Naive thymus-derived CD8-positive, alpha-beta T cell (primary cell): ENCODE measurements at regions not wholly inside any gene's neighbourhood (a gene's known extent, or its start where the extent isn't known, plus 50 kb on each side); places are given as distances from the start of the nearest gene placed in this dataset.

Source experiments
- ATAC-seq, 2 donors: fragments of 150-1000 bp; cut with Tn5 transposase in 1 of 2; sonication (Bioruptor Pico), chemical (Tn5 transposase) in 1 of 2; 1 replicate in 1 of 2; 2 replicates in 1 of 2; pipeline ENCODE4 v1.10.0; 2021; ENCODE audit warnings: mild to moderate bottlenecking in 2 of 2, moderate library complexity in 2 of 2
- POLR2A ChIA-PET: fragments of 350-600 bp; sonication (Branson Sonifier 250); formaldehyde crosslinking; loops from one replicate; lab custom pipeline; 2021; ENCODE audit warnings: antibody characterized with exemption; lab: Charles Lee
- DNase-seq, 10 donors: peaks; one replicate each; pipeline versions ENCODE4 v3.0.0 to v3.0.0-alpha.2; 2020 to 2022
- H3K27ac Mint-ChIP-seq, 10 donors: one replicate each; pipeline ENCODE4 v1.8.0; 2020 to 2022; ENCODE audit warnings: mild to moderate bottlenecking in 10 of 10, mixed read lengths in 10 of 10, moderate library complexity in 4 of 10, inconsistent platforms in 1 of 10
- H3K27me3 Mint-ChIP-seq, 5 donors: one replicate each; pipeline ENCODE4 v1.8.0; 2021 to 2022; ENCODE audit warnings: mixed read lengths in 5 of 5
- H3K36me3 Mint-ChIP-seq, 3 donors: one replicate each; pipeline ENCODE4 v1.8.0; 2020 to 2022; ENCODE audit warnings: mixed read lengths in 3 of 3, mild to moderate bottlenecking in 2 of 3, inconsistent platforms in 1 of 3
- H3K4me1 Mint-ChIP-seq, 4 donors: one replicate each; pipeline ENCODE4 v1.8.0; 2021 to 2022; ENCODE audit warnings: mixed read lengths in 4 of 4
- H3K4me3 Mint-ChIP-seq, 10 donors: one replicate each; pipeline ENCODE4 v1.8.0; 2020 to 2022; ENCODE audit warnings: mild to moderate bottlenecking in 10 of 10, mixed read lengths in 10 of 10, moderate library complexity in 6 of 10, inconsistent platforms in 1 of 10
- H3K9me3 Mint-ChIP-seq, 9 donors: one replicate each; pipeline ENCODE4 v1.8.0; 2020 to 2022; ENCODE audit warnings: mixed read lengths in 9 of 9, mild to moderate bottlenecking in 3 of 9, inconsistent platforms in 1 of 9, moderate library complexity in 1 of 9

- DNase-seq (no peak), ATAC-seq (no peak)
- Mint-ChIP-seq H3K27ac (no peak overlapping the region), H3K9me3 (no peaks in the 10 kb centered on the region), H3K4me3 (no peak overlapping the region), H3K4me1 (no peaks in the 10 kb centered on the region), H3K27me3 (peaks cover 0 to 13% (median 0%) of the 10 kb centered on the region in 5 donors), H3K36me3 (no peaks in the 10 kb centered on the region)
- POLR2A ChIA-PET, result no interaction called here
Observed at GRCh38 chr18:24544949-24545348, 84.5 kb downstream of the HRH4 start.

GRCh38 chr18:24545651-24546050 lies 85.2 kb downstream of the HRH4 start:
- Mint-ChIP-seq H3K36me3 (no peaks in the 10 kb centered on the region), H3K27me3 (peaks cover 0 to 13% (median 0%) of the 10 kb centered on the region in 5 donors), H3K4me1 (no peaks in the 10 kb centered on the region), H3K4me3 (no peak overlapping the region), H3K27ac (no peak overlapping the region), H3K9me3 (no peaks in the 10 kb centered on the region)
- POLR2A ChIA-PET, result no interaction called here
- no peak for DNase-seq
- no peak for ATAC-seq

- Mint-ChIP-seq H3K36me3 (no peaks in the 10 kb centered on the region), H3K27ac (no peak overlapping the region), H3K4me1 (no peaks in the 10 kb centered on the region), H3K4me3 (no peak overlapping the region), H3K9me3 (no peaks in the 10 kb centered on the region), H3K27me3 (peaks cover 0 to 13% (median 0%) of the 10 kb centered on the region in 5 donors)
- no peak for DNase-seq
- POLR2A ChIA-PET, result no interaction called here
- no peak for ATAC-seq
Observed at GRCh38 chr18:24546307-24546706, 85.9 kb downstream of the HRH4 start.

- DNase-seq, result no peak
- Mint-ChIP-seq H3K9me3 (no peaks in the 10 kb centered on the region), H3K36me3 (no peaks in the 10 kb centered on the region), H3K4me3 (no peak overlapping the region), H3K27me3 (peaks cover 0 to 13% (median 0%) of the 10 kb centered on the region in 5 donors), H3K4me1 (no peaks in the 10 kb centered on the region), H3K27ac (no peak overlapping the region)
- ATAC-seq, result no peak
- POLR2A ChIA-PET, result no interaction called here
Observed at GRCh38 chr18:24548583-24548982, 88.1 kb downstream of the HRH4 start.

- Mint-ChIP-seq H3K36me3 (no peaks in the 10 kb centered on the region), H3K9me3 (no peaks in the 10 kb centered on the region), H3K27me3 (peaks cover 0 to 4% (median 3%) of the 10 kb centered on the region in 5 donors), H3K27ac (no peak overlapping the region), H3K4me3 (no peak overlapping the region), H3K4me1 (no peaks in the 10 kb centered on the region)
- ATAC-seq (no peak), DNase-seq (no peak)
- POLR2A ChIA-PET, result no interaction called here
Observed at GRCh38 chr18:24552218-24552617, 91.8 kb downstream of the HRH4 start.

GRCh38 chr18:24553571-24554285 lies 93.3 kb downstream of the HRH4 start:
- Mint-ChIP-seq H3K36me3 (no peaks in the 10 kb centered on the region), H3K4me3 (no peak overlapping the region), H3K27ac (no peak overlapping the region), H3K9me3 (no peaks in the 10 kb centered on the region), H3K27me3 (peaks cover 6 to 10% (median 8%) of the 10 kb centered on the region in 5 donors), H3K4me1 (no peaks in the 10 kb centered on the region)
- no peak for DNase-seq
- POLR2A ChIA-PET, result interaction anchor here (0.7 kb wide), 1 partner anchor 98 kb away, joined by 3 read pairs; no protein-coding TSS in a partner anchor
- ATAC-seq, result no peak

GRCh38 chr18:24558403-24558802 lies 98.0 kb downstream of the HRH4 start:
- H3K27me3 Mint-ChIP-seq, result peaks cover 14 to 26% (median 16%) of the 10 kb centered on the region in 5 donors
- no peaks in the 10 kb centered on the region for H3K36me3 Mint-ChIP-seq
- POLR2A ChIA-PET, result no interaction called here
- peaks cover 0 to 4% (median 0%) of the 10 kb centered on the region in 4 donors for H3K4me1 Mint-ChIP-seq
- H3K27ac Mint-ChIP-seq, result no peak overlapping the region
- DNase-seq, result no peak
- no peaks in the 10 kb centered on the region for H3K9me3 Mint-ChIP-seq
- no peak for ATAC-seq
- no peak overlapping the region for H3K4me3 Mint-ChIP-seq

GRCh38 chr18:24559526-24559925 lies 99.1 kb downstream of the HRH4 start:
- POLR2A ChIA-PET, result no interaction called here
- Mint-ChIP-seq H3K9me3 (no peaks in the 10 kb centered on the region), H3K36me3 (no peaks in the 10 kb centered on the region), H3K4me3 (no peak overlapping the region), H3K27ac (no peak overlapping the region), H3K4me1 (peaks cover 0 to 4% (median 0%) of the 10 kb centered on the region in 4 donors), H3K27me3 (peaks cover 13 to 26% (median 16%) of the 10 kb centered on the region in 5 donors)
- ATAC-seq, result no peak
- DNase-seq, result no peak

GRCh38 chr18:24560511-24560981 lies 100.1 kb downstream of the HRH4 start:
- Mint-ChIP-seq H3K27me3 (peaks cover 13 to 26% (median 16%) of the 10 kb centered on the region in 5 donors), H3K4me1 (peaks cover 0 to 4% (median 0%) of the 10 kb centered on the region in 4 donors), H3K36me3 (no peaks in the 10 kb centered on the region), H3K9me3 (no peaks in the 10 kb centered on the region), H3K27ac (no peak overlapping the region), H3K4me3 (no peak overlapping the region)
- ATAC-seq, result no peak
- no peak for DNase-seq
- POLR2A ChIA-PET, result no interaction called here

- H3K9me3 Mint-ChIP-seq, result no peaks in the 10 kb centered on the region
- peaks cover 0 to 4% (median 0%) of the 10 kb centered on the region in 4 donors for H3K4me1 Mint-ChIP-seq
- DNase-seq (no peak), ATAC-seq (no peak)
- H3K4me3 Mint-ChIP-seq, result no peak overlapping the region
- no peaks in the 10 kb centered on the region for H3K36me3 Mint-ChIP-seq
- peaks cover 11 to 26% (median 16%) of the 10 kb centered on the region in 5 donors for H3K27me3 Mint-ChIP-seq
- no peak overlapping the region for H3K27ac Mint-ChIP-seq
- POLR2A ChIA-PET, result no interaction called here
Observed at GRCh38 chr18:24561369-24561965, 101.0 kb downstream of the HRH4 start.

- DNase-seq (no peak), ATAC-seq (no peak)
- Mint-ChIP-seq H3K27me3 (peaks cover 0 to 7% (median 3%) of the 10 kb centered on the region in 5 donors), H3K27ac (no peak overlapping the region), H3K4me3 (no peak overlapping the region), H3K36me3 (no peaks in the 10 kb centered on the region), H3K9me3 (no peaks in the 10 kb centered on the region), H3K4me1 (peaks cover 0 to 2% (median 0%) of the 10 kb centered on the region in 4 donors)
- POLR2A ChIA-PET, result no interaction called here
Observed at GRCh38 chr18:24567199-24567598, 106.8 kb downstream of the HRH4 start.

- POLR2A ChIA-PET, result no interaction called here
- no peak overlapping the region for H3K27ac Mint-ChIP-seq
- H3K27me3 Mint-ChIP-seq, result peaks cover 0 to 4% (median 0%) of the 10 kb centered on the region in 5 donors
Observed at GRCh38 chr18:24570716-24571115, 110.3 kb downstream of the HRH4 start.

GRCh38 chr18:24582771-24583170 lies 122.3 kb downstream of the HRH4 start:
- ATAC-seq, result no peak
- POLR2A ChIA-PET, result no interaction called here
- DNase-seq, result no peak
- Mint-ChIP-seq H3K9me3 (peaks cover 0 to 5% (median 0%) of the 10 kb centered on the region in 9 donors), H3K36me3 (no peaks in the 10 kb centered on the region), H3K27me3 (peaks cover 6 to 53% (median 25%) of the 10 kb centered on the region in 5 donors), H3K4me3 (no peak overlapping the region), H3K27ac (peak overlapping the region in 1 of 10 donors; percentile 13), H3K4me1 (no peaks in the 10 kb centered on the region)

More at GRCh38 chr18:24570716-24571115, 110.3 kb downstream of the HRH4 start:
- no peak overlapping the region for H3K4me3 Mint-ChIP-seq
- H3K4me1 Mint-ChIP-seq, result no peaks in the 10 kb centered on the region
- H3K9me3 Mint-ChIP-seq, result peaks cover 0 to 23% (median 12%) of the 10 kb centered on the region in 9 donors
- ATAC-seq (no peak), DNase-seq (no peak)
- H3K36me3 Mint-ChIP-seq, result peaks cover 0 to 11% (median 7%) of the 10 kb centered on the region in 3 donors
